ENCODE measurements at regions not wholly inside any gene's neighbourhood (a gene's known extent, or its start where the extent isn't known, plus 50 kb on each side); places are given as distances from the start of the nearest gene placed in this dataset.

GRCh38 chr5:5798041-5798440 lies 375.6 kb downstream of the ICE1 start:
- TF ChIP-seq, protein P1, sequence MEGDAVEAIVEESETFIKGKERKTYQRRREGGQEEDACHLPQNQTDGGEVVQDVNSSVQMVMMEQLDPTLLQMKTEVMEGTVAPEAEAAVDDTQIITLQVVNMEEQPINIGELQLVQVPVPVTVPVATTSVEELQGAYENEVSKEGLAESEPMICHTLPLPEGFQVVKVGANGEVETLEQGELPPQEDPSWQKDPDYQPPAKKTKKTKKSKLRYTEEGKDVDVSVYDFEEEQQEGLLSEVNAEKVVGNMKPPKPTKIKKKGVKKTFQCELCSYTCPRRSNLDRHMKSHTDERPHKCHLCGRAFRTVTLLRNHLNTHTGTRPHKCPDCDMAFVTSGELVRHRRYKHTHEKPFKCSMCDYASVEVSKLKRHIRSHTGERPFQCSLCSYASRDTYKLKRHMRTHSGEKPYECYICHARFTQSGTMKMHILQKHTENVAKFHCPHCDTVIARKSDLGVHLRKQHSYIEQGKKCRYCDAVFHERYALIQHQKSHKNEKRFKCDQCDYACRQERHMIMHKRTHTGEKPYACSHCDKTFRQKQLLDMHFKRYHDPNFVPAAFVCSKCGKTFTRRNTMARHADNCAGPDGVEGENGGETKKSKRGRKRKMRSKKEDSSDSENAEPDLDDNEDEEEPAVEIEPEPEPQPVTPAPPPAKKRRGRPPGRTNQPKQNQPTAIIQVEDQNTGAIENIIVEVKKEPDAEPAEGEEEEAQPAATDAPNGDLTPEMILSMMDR (IDR thresholded peaks at IDR 0.05): no peak
- TF ChIP-seq POLR2A (IDR thresholded peaks at IDR 0.05; ENCODE audit: low read depth): no peak
